ENCODE measurements at regions not wholly inside any gene's neighbourhood (a gene's known extent, or its start where the extent isn't known, plus 50 kb on each side); places are given as distances from the start of the nearest gene placed in this dataset.

GRCh38 chr9:85258823-85259370 is 482.9 kb downstream of the AGTPBP1 start:
- Histone ChIP-seq H3K27me3 (ENCODE audit: control insufficient read depth, insufficient read depth, low read length) (no peaks in the 10 kb centered on the region), H3K27ac (ENCODE audit: low read depth in 2 of 2, low read length in 2 of 2) (no peak overlapping the region), H3K36me3 (ENCODE audit: control insufficient read depth in 2 of 3, insufficient read depth in 3 of 3, low read length in 3 of 3) (no peaks in the 10 kb centered on the region), H3K9ac (ENCODE audit: low read length in 3 of 3) (no peak overlapping the region), H3K9me3 (ENCODE audit: control insufficient read depth in 2 of 3, insufficient read depth in 1 of 3, low read length in 3 of 3) (no peaks in the 10 kb centered on the region), H3K4me1 (ENCODE audit: control insufficient read depth in 2 of 3, insufficient read depth in 2 of 3, low read depth in 1 of 3, low read length in 3 of 3) (no peaks in the 10 kb centered on the region), H3K4me3 (ENCODE audit: low read length in 3 of 3) (no peak overlapping the region)
- DNase-seq (peak in 4 of 5 donors; percentile 85 to 90 (median 86)), FAIRE-seq (no peak)
- TF ChIP-seq, protein P1, sequence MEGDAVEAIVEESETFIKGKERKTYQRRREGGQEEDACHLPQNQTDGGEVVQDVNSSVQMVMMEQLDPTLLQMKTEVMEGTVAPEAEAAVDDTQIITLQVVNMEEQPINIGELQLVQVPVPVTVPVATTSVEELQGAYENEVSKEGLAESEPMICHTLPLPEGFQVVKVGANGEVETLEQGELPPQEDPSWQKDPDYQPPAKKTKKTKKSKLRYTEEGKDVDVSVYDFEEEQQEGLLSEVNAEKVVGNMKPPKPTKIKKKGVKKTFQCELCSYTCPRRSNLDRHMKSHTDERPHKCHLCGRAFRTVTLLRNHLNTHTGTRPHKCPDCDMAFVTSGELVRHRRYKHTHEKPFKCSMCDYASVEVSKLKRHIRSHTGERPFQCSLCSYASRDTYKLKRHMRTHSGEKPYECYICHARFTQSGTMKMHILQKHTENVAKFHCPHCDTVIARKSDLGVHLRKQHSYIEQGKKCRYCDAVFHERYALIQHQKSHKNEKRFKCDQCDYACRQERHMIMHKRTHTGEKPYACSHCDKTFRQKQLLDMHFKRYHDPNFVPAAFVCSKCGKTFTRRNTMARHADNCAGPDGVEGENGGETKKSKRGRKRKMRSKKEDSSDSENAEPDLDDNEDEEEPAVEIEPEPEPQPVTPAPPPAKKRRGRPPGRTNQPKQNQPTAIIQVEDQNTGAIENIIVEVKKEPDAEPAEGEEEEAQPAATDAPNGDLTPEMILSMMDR (IDR thresholded peaks at IDR 0.05; ENCODE audit: borderline replicate concordance, extremely low read depth, insufficient read depth) = peak; percentile 62
- intact Hi-C loops (cut with DNase I) = no loop called here

GRCh38 chr9:85258236-85258635 is 483.5 kb downstream of the AGTPBP1 start:
- H3K4me1 ChIP-seq (ENCODE audit: control insufficient read depth in 2 of 3, insufficient read depth in 2 of 3, low read depth in 1 of 3, low read length in 3 of 3) = no peaks in the 10 kb centered on the region
- H3K9me3 ChIP-seq (ENCODE audit: control insufficient read depth in 2 of 3, insufficient read depth in 1 of 3, low read length in 3 of 3) = no peaks in the 10 kb centered on the region

DNA sequence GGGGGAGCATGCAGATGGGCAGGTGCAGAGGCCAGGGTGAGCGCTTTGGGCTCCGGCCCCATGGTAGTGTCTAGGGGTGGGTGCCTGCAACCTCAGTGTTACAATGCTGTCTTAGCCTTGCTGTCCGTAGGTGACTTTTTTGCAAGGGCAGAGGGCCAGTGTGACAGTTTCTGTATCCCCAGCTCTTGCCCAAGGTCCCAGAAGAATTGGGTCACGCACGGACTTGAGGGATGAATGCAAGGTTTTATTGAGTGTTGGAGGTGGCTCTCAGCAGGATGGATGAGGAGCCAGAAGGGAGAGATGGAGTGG is 492.5 kb downstream of the AGTPBP1 start:
- no peak overlapping the region for H3K4me3 ChIP-seq (ENCODE audit: low read length in 3 of 3)
- intact Hi-C loops (cut with DNase I) = no loop called here

More at GRCh38 chr9:85258236-85258635, 483.5 kb downstream of the AGTPBP1 start:
- intact Hi-C loops (cut with DNase I) = no loop called here
- FAIRE-seq (no peak), DNase-seq (no peak)
- Histone ChIP-seq H3K9ac (ENCODE audit: low read length in 3 of 3) (no peak overlapping the region), H3K36me3 (ENCODE audit: control insufficient read depth in 2 of 3, insufficient read depth in 3 of 3, low read length in 3 of 3) (no peaks in the 10 kb centered on the region), H3K27ac (ENCODE audit: low read depth in 2 of 2, low read length in 2 of 2) (no peak overlapping the region), H3K27me3 (ENCODE audit: control insufficient read depth, insufficient read depth, low read length) (no peaks in the 10 kb centered on the region), H3K4me3 (ENCODE audit: low read length in 3 of 3) (no peak overlapping the region)
- TF ChIP-seq, protein P1 (IDR thresholded peaks at IDR 0.05; ENCODE audit: borderline replicate concordance, extremely low read depth, insufficient read depth) = no peak

More for the DNA sequence above, 492.5 kb downstream of the AGTPBP1 start:
- Histone ChIP-seq H3K36me3 (ENCODE audit: control insufficient read depth in 2 of 3, insufficient read depth in 3 of 3, low read length in 3 of 3) (no peaks in the 10 kb centered on the region), H3K27ac (ENCODE audit: low read depth in 2 of 2, low read length in 2 of 2) (no peak overlapping the region), H3K27me3 (ENCODE audit: control insufficient read depth, insufficient read depth, low read length) (no peaks in the 10 kb centered on the region), H3K9ac (ENCODE audit: low read length in 3 of 3) (no peak overlapping the region), H3K9me3 (ENCODE audit: control insufficient read depth in 2 of 3, insufficient read depth in 1 of 3, low read length in 3 of 3) (no peaks in the 10 kb centered on the region), H3K4me1 (ENCODE audit: control insufficient read depth in 2 of 3, insufficient read depth in 2 of 3, low read depth in 1 of 3, low read length in 3 of 3) (no peaks in the 10 kb centered on the region)
- DNase-seq = no peak
- FAIRE-seq = no peak
- TF ChIP-seq, protein P1 (IDR thresholded peaks at IDR 0.05; ENCODE audit: borderline replicate concordance, extremely low read depth, insufficient read depth) = no peak
